H1 (cell line): ENCODE measurements at regions not wholly inside any gene's neighbourhood (a gene's known extent, or its start where the extent isn't known, plus 50 kb on each side); places are given as distances from the start of the nearest gene placed in this dataset.

Experiments
- RAD21 ChIP-seq, 2 experiments: IDR thresholded peaks in 1 of 2; conservative IDR thresholded peaks in 1 of 2; 2 replicates each; pipeline ENCODE4 v1.6.1; 2011; ENCODE audit warnings: low read depth in 2 of 2, low read length in 2 of 2, improper control_type of control experiment in 1 of 2, inconsistent platforms in 1 of 2, mild to moderate bottlenecking in 1 of 2, moderate library complexity in 1 of 2
- RFX5 ChIP-seq: IDR thresholded peaks from 2 replicates; pipeline ENCODE4 v1.6.1; 2011; ENCODE audit warnings: low read depth, low read length, improper control_type of control experiment, borderline replicate concordance

GRCh38 chr5:60357302-60357701 lies 342.7 kb downstream of the DEPDC1B start:
- TF ChIP-seq RAD21 (IDR thresholded peaks at IDR 0.05 in 1 of 2, conservative IDR thresholded peaks at IDR 0.05 in 1 of 2; ENCODE audit: low read depth in 2 of 2, low read length in 2 of 2) (no peak), RFX5 (no peak)
